ENCODE measurements at regions not wholly inside any gene's neighbourhood (a gene's known extent, or its start where the extent isn't known, plus 50 kb on each side); places are given as distances from the start of the nearest gene placed in this dataset.

DNA sequence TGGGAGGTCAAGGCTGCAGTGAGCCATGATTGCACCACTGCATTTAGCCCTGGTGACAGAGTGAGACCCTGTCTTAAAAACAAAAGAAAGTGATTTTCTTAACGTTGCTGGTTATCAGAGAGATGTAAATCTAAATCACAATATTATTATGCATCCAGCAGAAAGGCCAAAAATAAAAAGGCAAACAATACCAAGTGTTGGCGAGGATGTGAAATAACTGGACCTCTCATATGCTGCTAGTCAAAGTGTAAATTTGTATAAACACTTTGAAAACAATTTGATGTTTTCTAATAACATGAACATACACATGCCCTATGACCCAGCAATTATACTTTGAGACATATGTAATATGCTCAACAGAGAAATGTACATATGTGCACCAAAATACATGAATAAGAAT, 110.7 kb upstream of the CNTLN start:
- no peak for TF ChIP-seq CTCF (IDR thresholded peaks at IDR 0.05)
- TF ChIP-seq POLR2A (IDR thresholded peaks at IDR 0.05) = no peak

All from heart left ventricle (tissue), 13 donors.